ENCODE measurements at regions not wholly inside any gene's neighbourhood (a gene's known extent, or its start where the extent isn't known, plus 50 kb on each side); places are given as distances from the start of the nearest gene placed in this dataset.

DNA sequence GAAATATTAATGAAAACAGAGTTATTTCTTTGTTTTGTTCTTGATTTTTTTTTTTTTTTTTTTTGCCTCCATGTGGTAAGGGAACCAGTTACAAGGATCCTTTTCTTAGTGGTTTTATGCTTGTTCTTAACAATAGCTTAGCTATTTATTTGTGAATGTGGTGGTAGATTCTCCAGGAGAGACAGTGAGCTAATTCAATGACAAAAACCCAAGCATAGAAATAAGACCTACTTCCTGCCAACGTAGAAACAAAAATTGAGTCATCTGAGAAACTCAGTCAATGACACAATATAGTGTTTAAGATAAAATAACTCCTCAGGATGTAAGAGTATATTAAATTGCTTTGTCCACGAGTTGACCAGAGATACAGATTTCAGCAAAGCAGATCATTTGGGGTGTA lies 863.8 kb upstream of the PABPC4L start:
- no peak overlapping the region for H3K4me3 ChIP-seq
- intact Hi-C loops (cut with DNase I): no loop called here
- no peaks in the 10 kb centered on the region for H3K27me3 ChIP-seq
- H3K4me1 ChIP-seq: no peaks in the 10 kb centered on the region
- H3K36me3 ChIP-seq: no peaks in the 10 kb centered on the region
- TF ChIP-seq, protein P1, sequence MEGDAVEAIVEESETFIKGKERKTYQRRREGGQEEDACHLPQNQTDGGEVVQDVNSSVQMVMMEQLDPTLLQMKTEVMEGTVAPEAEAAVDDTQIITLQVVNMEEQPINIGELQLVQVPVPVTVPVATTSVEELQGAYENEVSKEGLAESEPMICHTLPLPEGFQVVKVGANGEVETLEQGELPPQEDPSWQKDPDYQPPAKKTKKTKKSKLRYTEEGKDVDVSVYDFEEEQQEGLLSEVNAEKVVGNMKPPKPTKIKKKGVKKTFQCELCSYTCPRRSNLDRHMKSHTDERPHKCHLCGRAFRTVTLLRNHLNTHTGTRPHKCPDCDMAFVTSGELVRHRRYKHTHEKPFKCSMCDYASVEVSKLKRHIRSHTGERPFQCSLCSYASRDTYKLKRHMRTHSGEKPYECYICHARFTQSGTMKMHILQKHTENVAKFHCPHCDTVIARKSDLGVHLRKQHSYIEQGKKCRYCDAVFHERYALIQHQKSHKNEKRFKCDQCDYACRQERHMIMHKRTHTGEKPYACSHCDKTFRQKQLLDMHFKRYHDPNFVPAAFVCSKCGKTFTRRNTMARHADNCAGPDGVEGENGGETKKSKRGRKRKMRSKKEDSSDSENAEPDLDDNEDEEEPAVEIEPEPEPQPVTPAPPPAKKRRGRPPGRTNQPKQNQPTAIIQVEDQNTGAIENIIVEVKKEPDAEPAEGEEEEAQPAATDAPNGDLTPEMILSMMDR (IDR thresholded peaks at IDR 0.05): no peak
- DNase-seq: no peak
- H3K27ac ChIP-seq: no peak overlapping the region
- ATAC-seq: no peak
- H3K9me3 ChIP-seq: no peaks in the 10 kb centered on the region

DNA sequence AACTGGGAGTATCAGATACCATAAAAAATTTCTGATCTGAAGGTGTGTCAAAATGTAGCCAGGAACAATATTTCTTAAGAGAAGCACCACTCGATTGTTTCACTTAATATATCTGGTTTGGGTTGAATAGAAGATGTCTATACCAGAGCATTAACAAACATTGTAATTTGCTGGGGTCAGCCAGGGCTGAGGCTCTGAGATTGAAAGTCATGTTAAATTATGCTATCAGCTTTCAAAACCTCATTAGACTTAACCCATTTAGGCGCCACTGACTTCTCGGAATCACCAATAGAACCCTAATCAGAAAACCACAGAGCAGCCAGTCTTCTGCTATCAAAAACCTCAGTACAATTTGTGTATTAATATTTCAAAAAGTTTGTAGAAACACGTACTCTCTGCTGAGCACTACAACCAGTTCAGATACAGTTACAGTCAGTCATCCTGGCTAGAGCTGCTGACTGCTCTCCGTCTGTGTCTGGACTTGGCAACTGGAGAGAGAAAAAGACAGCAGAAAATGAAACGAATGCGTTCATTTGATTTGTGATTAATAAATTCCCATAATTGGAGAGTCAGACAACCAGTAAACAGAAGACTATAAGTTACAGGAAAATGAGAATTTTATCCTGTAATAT lies 848.6 kb upstream of the PABPC4L start:
- TF ChIP-seq, protein P1 (IDR thresholded peaks at IDR 0.05): no peak
- Histone ChIP-seq H3K36me3 (no peaks in the 10 kb centered on the region), H3K27ac (no peak overlapping the region), H3K4me3 (no peak overlapping the region), H3K4me1 (no peaks in the 10 kb centered on the region), H3K27me3 (no peaks in the 10 kb centered on the region), H3K9me3 (no peaks in the 10 kb centered on the region)
- DNase-seq (no peak), ATAC-seq (no peak)
- intact Hi-C loops (cut with DNase I): no loop called here

DNA sequence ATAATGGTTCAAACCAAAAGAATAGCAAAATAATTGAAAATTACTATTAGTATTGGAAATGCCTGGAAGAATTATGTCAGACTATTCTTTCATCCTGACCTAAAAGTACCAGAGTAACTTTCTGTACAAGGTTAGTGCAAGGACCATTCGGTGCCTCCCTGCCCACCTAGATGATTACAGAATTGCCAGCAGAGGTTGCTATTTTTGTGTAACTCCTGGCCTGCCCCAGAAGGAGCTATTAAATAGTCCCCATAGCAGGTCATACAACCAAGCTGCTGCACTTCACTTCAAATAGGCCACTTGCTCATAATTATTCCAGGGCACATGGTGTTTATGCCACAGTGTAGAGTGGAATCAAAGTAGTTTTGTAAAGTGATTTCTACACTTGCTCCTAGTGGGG lies 831.1 kb upstream of the PABPC4L start:
- Histone ChIP-seq H3K4me1 (no peaks in the 10 kb centered on the region), H3K4me3 (no peak overlapping the region), H3K27me3 (no peaks in the 10 kb centered on the region), H3K27ac (no peak overlapping the region), H3K36me3 (no peaks in the 10 kb centered on the region), H3K9me3 (no peaks in the 10 kb centered on the region)
- intact Hi-C loops (cut with DNase I): no loop called here
- DNase-seq (no peak), ATAC-seq (no peak)
- TF ChIP-seq, protein P1 (IDR thresholded peaks at IDR 0.05): no peak

DNA sequence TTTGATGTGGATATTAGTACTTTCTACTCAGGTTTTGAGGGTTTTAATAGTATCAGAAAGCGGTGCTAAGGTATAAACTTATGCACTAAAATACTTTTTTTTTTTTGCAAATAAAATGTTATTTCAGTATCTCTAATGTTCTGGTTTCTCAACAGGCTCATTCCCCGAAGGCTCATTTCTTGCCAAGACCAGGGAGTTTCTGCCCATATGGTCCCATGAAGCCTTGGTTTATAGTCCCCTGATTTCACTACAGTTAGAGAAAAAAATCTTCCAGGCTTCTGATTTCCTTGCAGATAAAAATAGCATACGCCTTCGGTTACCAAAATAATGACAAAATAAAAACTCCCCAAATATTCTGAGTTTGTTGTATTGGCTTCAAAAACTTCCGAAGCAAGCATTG lies 814.2 kb upstream of the PABPC4L start:
- DNase-seq: no peak
- Histone ChIP-seq H3K27me3 (no peaks in the 10 kb centered on the region), H3K4me1 (no peaks in the 10 kb centered on the region), H3K27ac (no peak overlapping the region), H3K9me3 (no peaks in the 10 kb centered on the region), H3K4me3 (no peak overlapping the region), H3K36me3 (no peaks in the 10 kb centered on the region)
- intact Hi-C loops (cut with DNase I): no loop called here
- ATAC-seq: no peak
- TF ChIP-seq, protein P1 (IDR thresholded peaks at IDR 0.05): no peak

DNA sequence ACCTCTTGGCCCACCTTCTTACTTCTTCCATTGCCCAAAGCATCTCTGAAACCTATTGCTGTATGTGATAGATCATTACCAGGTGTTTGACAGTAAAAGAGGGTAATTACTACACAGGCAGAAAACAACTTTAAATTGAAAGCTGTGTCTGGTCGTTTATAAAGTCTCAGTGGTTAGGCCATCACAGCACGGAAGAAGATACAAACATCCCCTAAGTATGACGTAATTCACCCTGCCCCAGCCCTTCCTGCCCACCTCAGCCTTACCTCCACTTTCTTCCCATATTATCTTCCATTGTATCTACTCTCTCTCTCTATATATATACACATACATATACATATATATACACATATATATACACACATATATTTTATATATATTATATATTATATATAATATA lies 805.8 kb upstream of the PABPC4L start:
- no peak overlapping the region for H3K27ac ChIP-seq
- no peaks in the 10 kb centered on the region for H3K36me3 ChIP-seq
- H3K9me3 ChIP-seq: no peaks in the 10 kb centered on the region
- TF ChIP-seq, protein P1 (IDR thresholded peaks at IDR 0.05): no peak
- no peak for ATAC-seq
- DNase-seq: no peak
- H3K27me3 ChIP-seq: no peaks in the 10 kb centered on the region
- no peak overlapping the region for H3K4me3 ChIP-seq
- intact Hi-C loops (cut with DNase I): no loop called here
- H3K4me1 ChIP-seq: no peaks in the 10 kb centered on the region

DNA sequence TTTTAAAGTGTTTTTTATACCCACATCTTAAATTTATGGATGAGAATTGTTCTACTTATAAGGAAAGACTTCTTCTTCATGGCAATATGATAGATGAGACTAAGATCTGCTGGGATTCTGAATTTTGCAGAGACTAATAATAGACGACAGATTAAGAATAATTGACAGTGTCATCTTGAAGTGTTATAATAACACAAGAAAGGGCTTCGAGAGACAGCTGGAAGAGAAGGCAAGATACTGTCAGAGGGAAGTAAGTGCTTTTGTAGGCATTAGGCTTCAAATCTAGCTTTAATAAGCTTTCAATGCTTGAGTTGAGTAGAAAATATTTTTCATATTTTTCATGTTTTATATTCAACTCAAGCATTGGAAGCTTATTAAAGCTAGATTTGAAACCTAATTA lies 797.6 kb upstream of the PABPC4L start:
- Histone ChIP-seq H3K4me1 (no peaks in the 10 kb centered on the region), H3K27me3 (no peaks in the 10 kb centered on the region), H3K9me3 (no peaks in the 10 kb centered on the region), H3K36me3 (no peaks in the 10 kb centered on the region), H3K27ac (no peak overlapping the region), H3K4me3 (no peak overlapping the region)
- intact Hi-C loops (cut with DNase I): no loop called here
- TF ChIP-seq, protein P1 (IDR thresholded peaks at IDR 0.05): no peak
- ATAC-seq (no peak), DNase-seq (no peak)
